B cell (primary cell): ENCODE measurements at regions not wholly inside any gene's neighbourhood (a gene's known extent, or its start where the extent isn't known, plus 50 kb on each side); places are given as distances from the start of the nearest gene placed in this dataset.

ENCODE experiments used
- ATAC-seq: fragments of 200-7000 bp; cut with Tn5 transposase; one replicate; pipeline ENCODE4 v1.10.0; 2021; ENCODE audit warnings: low read depth, mild to moderate bottlenecking, moderate number of reproducible peaks, moderate library complexity
- CTCF ChIA-PET: fragments of 350-600 bp; sonication (Branson Sonifier 250); formaldehyde crosslinking; loops from one replicate; lab custom pipeline; 2021; ENCODE audit warnings: antibody characterized with exemption, inconsistent platforms; lab: Charles Lee
- POLR2A ChIA-PET: fragments of 350-600 bp; sonication (Branson Sonifier 250); formaldehyde crosslinking; loops from one replicate; lab custom pipeline; 2021; ENCODE audit warnings: antibody characterized with exemption; lab: Charles Lee
- DNase-seq: peaks from one replicate; pipeline ENCODE4 v3.0.0; 2013
- H2AFZ ChIP-seq: 2 replicates; pipeline ENCODE4 v1.6.1; 2012; ENCODE audit warnings: mild to moderate bottlenecking, low read depth, low read length; ENCODE audit not compliant: insufficient read depth, poor library complexity, severe bottlenecking
- H3K27ac ChIP-seq, 2 donors: 1 replicate in 1 of 2; 2 replicates in 1 of 2; pipeline ENCODE4 v1.5.1; 2012 to 2013; ENCODE audit warnings: low read length in 2 of 2, mild to moderate bottlenecking in 2 of 2, moderate library complexity in 1 of 2
- H3K27me3 ChIP-seq, 4 experiments: fragments of 200-600 bp in 1 of 4; sonication (generic) in 1 of 4; replicated peaks in 1 of 4; 1 replicate in 2 of 4; 2 replicates in 2 of 4; pipeline versions ENCODE4 v1.6.1 to v1.7.0; 2013 to 2016; ENCODE audit warnings: low read length in 3 of 4, mild to moderate bottlenecking in 2 of 4, mixed read lengths in 1 of 4, moderate library complexity in 1 of 4; ENCODE audit not compliant: insufficient read depth in 4 of 4, control insufficient read depth in 3 of 4; ENCODE audit errors: control extremely low read depth in 1 of 4
- H3K36me3 ChIP-seq, 2 experiments: replicated peaks in 1 of 2; 1 replicate in 1 of 2; 2 replicates in 1 of 2; pipeline versions ENCODE4 v1.6.1 to v1.7.1; 2013; ENCODE audit warnings: low read length in 1 of 2; ENCODE audit not compliant: insufficient read depth in 2 of 2, control insufficient read depth in 1 of 2; ENCODE audit errors: control extremely low read depth in 1 of 2, extremely low read depth in 1 of 2
- H3K4me1 ChIP-seq, 2 donors: fragments of 200-600 bp in 1 of 2; sonication (generic) in 1 of 2; 1 replicate in 1 of 2; 2 replicates in 1 of 2; pipeline versions ENCODE4 v1.5.1 to v1.6.1; 2013 to 2017; ENCODE audit warnings: low read length in 2 of 2; ENCODE audit not compliant: control insufficient read depth in 2 of 2, insufficient read depth in 2 of 2
- H3K4me2 ChIP-seq: replicated peaks from 2 replicates; pipeline ENCODE3; 2012; ENCODE audit warnings: mild to moderate bottlenecking, low read depth, low read length; ENCODE audit not compliant: poor library complexity, severe bottlenecking
- H3K4me3 ChIP-seq, 5 experiments: fragments of 200-600 bp in 1 of 5; sonication (generic) in 1 of 5; 1 replicate in 3 of 5; 2 replicates in 2 of 5; pipeline versions ENCODE4 v1.5.1 to v1.7.0; 2011 to 2016; ENCODE audit warnings: low read length in 4 of 5, mild to moderate bottlenecking in 4 of 5, low read depth in 2 of 5, control low read depth in 1 of 5, moderate library complexity in 1 of 5; ENCODE audit not compliant: insufficient read depth in 1 of 5; ENCODE audit errors: control extremely low read depth in 1 of 5, extremely low read depth in 1 of 5
- H3K79me2 ChIP-seq: fragments of 200-600 bp; sonication (generic); one replicate; pipeline ENCODE4 v1.6.0; 2016; ENCODE audit warnings: low read length; ENCODE audit not compliant: control insufficient read depth, insufficient read depth
- H3K9ac ChIP-seq: fragments of 200-600 bp; sonication (generic); 2 replicates; pipeline ENCODE4 v1.6.1; 2017; ENCODE audit warnings: mild to moderate bottlenecking, low read length, moderate library complexity
- H3K9me3 ChIP-seq, 3 donors: one replicate each; pipeline versions ENCODE4 v1.6.1 to v1.7.1; 2013; ENCODE audit warnings: low read length in 2 of 3; ENCODE audit not compliant: control insufficient read depth in 2 of 3, insufficient read depth in 1 of 3; ENCODE audit errors: control extremely low read depth in 1 of 3
- H4K20me1 ChIP-seq: 2 replicates; pipeline ENCODE4 v1.6.0; 2012; ENCODE audit warnings: mild to moderate bottlenecking, low read length; ENCODE audit not compliant: insufficient read depth, control insufficient read depth, poor library complexity, severe bottlenecking
- H3K27ac Mint-ChIP-seq: one replicate; pipeline ENCODE4 v1.8.0; 2021; ENCODE audit warnings: mixed read lengths
- H3K27me3 Mint-ChIP-seq: one replicate; pipeline ENCODE4 v1.8.0; 2021; ENCODE audit warnings: mixed read lengths
- H3K4me1 Mint-ChIP-seq: one replicate; pipeline ENCODE4 v1.8.0; 2021; ENCODE audit warnings: mixed read lengths
- H3K4me3 Mint-ChIP-seq: one replicate; pipeline ENCODE4 v1.8.0; 2021; ENCODE audit warnings: mixed read lengths
- H3K9me3 Mint-ChIP-seq: one replicate; pipeline ENCODE4 v1.8.0; 2022; ENCODE audit warnings: mixed read lengths; ENCODE audit not compliant: insufficient read depth
- CTCF ChIP-seq: fragments of 200-600 bp; IDR thresholded peaks from one replicate; pipeline ENCODE4 v1.8.0; 2022; ENCODE audit warnings: antibody characterized with exemption, mild to moderate bottlenecking
- EZH2 ChIP-seq: IDR thresholded peaks from 2 replicates; pipeline ENCODE4 v1.6.1; 2012; ENCODE audit warnings: borderline replicate concordance, low read depth, mild to moderate bottlenecking, moderate library complexity, low read length; ENCODE audit not compliant: insufficient read depth, poor library complexity, severe bottlenecking
- WGBS: methylation state at CpG from one replicate; pipeline ENCODE4 v1.1.5; 2013; ENCODE audit warnings: missing lambda C conversion rate; ENCODE audit not compliant: insufficient coverage; 5-methylcytosine and 5-hydroxymethylcytosine counted together
- intact Hi-C: fragments of 100-400 bp; cut with micrococcal nuclease; formaldehyde crosslinking; loops from one replicate; pipeline ENCODE4 v1.10.0; 2022

- H4K20me1 ChIP-seq, result no peaks in the 10 kb centered on the region
- no peaks in the 10 kb centered on the region for H3K36me3 ChIP-seq
- H3K4me2 ChIP-seq, result no peak overlapping the region
- no peak overlapping the region for H3K27ac Mint-ChIP-seq
- intact Hi-C loops, result no loop called here
- H3K4me1 ChIP-seq, result no peaks in the 10 kb centered on the region
- TF ChIP-seq EZH2, result no peak
- ATAC-seq (no peak), DNase-seq (no peak)
- no peaks in the 10 kb centered on the region for H3K27me3 ChIP-seq
- ChIA-PET POLR2A (no interaction called here), CTCF (no interaction called here)
- H3K4me1 Mint-ChIP-seq, result no peaks in the 10 kb centered on the region
- no peak overlapping the region for H3K4me3 ChIP-seq
- no CpG with 5 or more reads among the region's 2 CpGs for WGBS
- peaks cover 4% of the 10 kb centered on the region for H3K9me3 Mint-ChIP-seq
- H3K27me3 Mint-ChIP-seq, result no peaks in the 10 kb centered on the region
- H3K9ac ChIP-seq, result no peak overlapping the region
- no peak overlapping the region for H3K27ac ChIP-seq
- H3K79me2 ChIP-seq, result no peaks in the 10 kb centered on the region
- H3K4me3 Mint-ChIP-seq, result no peak overlapping the region
- no peak overlapping the region for H2AFZ ChIP-seq
- H3K9me3 ChIP-seq, result no peaks in the 10 kb centered on the region
Observed at GRCh38 chr7:10312942-10313341, 660.7 kb upstream of the PHF14 start.

DNA sequence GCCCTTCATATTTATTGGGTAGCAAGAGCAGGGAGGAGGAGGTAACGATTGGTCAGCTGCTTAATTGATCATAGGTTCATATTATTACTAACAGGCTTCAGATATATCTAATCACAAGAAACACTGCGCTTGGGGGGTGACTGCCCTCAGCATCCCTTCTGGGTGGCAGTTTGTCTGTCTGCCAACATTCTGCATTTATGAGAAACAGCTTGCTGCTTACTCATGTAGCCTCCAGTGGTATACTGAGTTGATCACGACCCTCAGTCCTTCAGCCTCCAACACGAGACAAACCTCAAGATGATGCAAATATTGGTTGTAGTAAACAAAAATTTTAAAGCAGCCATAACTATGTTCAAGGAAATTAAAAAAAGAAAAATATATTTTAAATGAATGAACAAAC lies 657.8 kb upstream of the PHF14 start:
- Histone ChIP-seq H2AFZ (no peak overlapping the region), H3K27me3 (no peaks in the 10 kb centered on the region), H3K79me2 (no peaks in the 10 kb centered on the region), H3K4me1 (no peaks in the 10 kb centered on the region), H3K4me3 (no peak overlapping the region), H4K20me1 (no peaks in the 10 kb centered on the region), H3K4me2 (no peak overlapping the region), H3K9ac (no peak overlapping the region), H3K36me3 (no peaks in the 10 kb centered on the region), H3K27ac (no peak overlapping the region), H3K9me3 (no peaks in the 10 kb centered on the region)
- Mint-ChIP-seq H3K4me1 (no peaks in the 10 kb centered on the region), H3K4me3 (no peak overlapping the region), H3K27me3 (no peaks in the 10 kb centered on the region), H3K27ac (no peak overlapping the region), H3K9me3 (peaks cover 4% of the 10 kb centered on the region)
- ATAC-seq (no peak), DNase-seq (no peak)
- ChIA-PET POLR2A (no interaction called here), CTCF (no interaction called here)
- WGBS, result 100% methylated on average over 1 of the region's 4 CpGs
- intact Hi-C loops, result no loop called here
- TF ChIP-seq CTCF (no peak), EZH2 (no peak)
